NT2/D1 (cell line): ENCODE measurements at regions not wholly inside any gene's neighbourhood (a gene's known extent, or its start where the extent isn't known, plus 50 kb on each side); places are given as distances from the start of the nearest gene placed in this dataset.

Experiments used
- DNase-seq: peaks from one replicate; pipeline ENCODE4 v3.0.0-alpha.2; 2011; ENCODE audit warnings: low read depth, low spot score
- H3K27me3 ChIP-seq: 2 replicates; pipeline ENCODE4 v1.6.0; 2011; ENCODE audit warnings: mild to moderate bottlenecking; ENCODE audit not compliant: insufficient read length, insufficient read depth
- H3K36me3 ChIP-seq: 2 replicates; pipeline ENCODE4 v1.6.1; 2011; ENCODE audit warnings: mild to moderate bottlenecking, low read length, mixed read lengths; ENCODE audit not compliant: insufficient read depth, insufficient read length
- H3K4me1 ChIP-seq: 2 replicates; pipeline ENCODE4 v1.5.1; 2011; ENCODE audit not compliant: insufficient read depth, insufficient read length
- H3K4me3 ChIP-seq: 2 replicates; pipeline ENCODE4 v1.5.1; 2011; ENCODE audit warnings: low read depth; ENCODE audit not compliant: insufficient read length
- H3K9ac ChIP-seq: 2 replicates; pipeline ENCODE4 v1.6.0; 2011; ENCODE audit warnings: low read depth; ENCODE audit not compliant: insufficient read length
- H3K9me3 ChIP-seq: 2 replicates; pipeline ENCODE4 v1.5.1; 2011; ENCODE audit warnings: mild to moderate bottlenecking, low read length; ENCODE audit not compliant: insufficient read depth
- SUZ12 ChIP-seq: IDR thresholded peaks from 2 replicates; pipeline ENCODE4 v1.6.1; 2011; ENCODE audit not compliant: insufficient read length, insufficient read depth; ENCODE audit errors: extremely low read depth
- YY1 ChIP-seq: IDR thresholded peaks from 2 replicates; pipeline ENCODE4 v1.6.1; 2011; ENCODE audit not compliant: insufficient read length, insufficient read depth
- ZNF274 ChIP-seq: IDR thresholded peaks from 2 replicates; pipeline ENCODE4 v1.6.1; 2011; ENCODE audit warnings: mild to moderate bottlenecking, low read depth, low read length

DNA sequence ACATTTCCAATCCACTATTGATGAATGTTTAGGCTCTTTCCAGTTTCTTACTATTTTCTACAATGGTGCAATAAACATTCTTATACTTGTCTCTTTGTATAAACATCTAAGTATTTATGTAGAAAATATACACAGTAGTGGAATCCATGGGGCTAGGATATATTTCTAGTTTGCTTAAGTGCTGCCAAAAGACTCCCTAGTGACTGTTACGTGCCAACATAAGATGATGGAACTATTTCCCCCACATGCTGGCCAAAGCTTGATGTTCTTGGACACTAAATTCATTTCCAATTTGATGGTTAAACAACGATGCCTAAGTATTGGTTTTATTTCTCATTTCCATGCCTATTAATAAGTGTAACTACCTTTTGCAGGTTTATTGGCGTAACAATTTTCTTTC is 378.4 kb upstream of the HNRNPA3 start:
- no peak overlapping the region for H3K9ac ChIP-seq
- H3K4me1 ChIP-seq = no peaks in the 10 kb centered on the region
- H3K27me3 ChIP-seq = no peaks in the 10 kb centered on the region
- no peaks in the 10 kb centered on the region for H3K36me3 ChIP-seq
- no peak overlapping the region for H3K4me3 ChIP-seq
- no peaks in the 10 kb centered on the region for H3K9me3 ChIP-seq
- DNase-seq = no peak
- TF ChIP-seq ZNF274 (no peak), SUZ12 (no peak), YY1 (no peak)

DNA sequence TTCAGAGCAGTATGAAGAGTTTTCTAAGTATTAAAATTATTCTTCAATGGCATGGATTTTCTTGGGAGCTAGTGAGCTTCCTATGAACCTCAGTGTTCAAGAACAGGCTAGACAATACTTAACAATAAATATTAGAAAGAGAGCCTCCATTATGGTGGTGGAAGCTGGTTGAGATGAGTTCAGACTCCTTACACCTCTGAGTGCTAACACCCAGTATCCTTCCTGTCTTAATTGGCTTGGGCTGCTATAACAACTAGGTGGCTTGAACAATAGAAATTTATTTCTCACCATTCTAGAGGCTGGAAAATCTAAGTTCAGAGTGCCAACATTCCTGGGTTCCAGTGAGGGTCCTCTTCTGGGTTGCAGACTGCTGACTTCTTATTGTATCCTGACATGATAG is 369.4 kb upstream of the HNRNPA3 start:
- no peak for TF ChIP-seq ZNF274
- TF ChIP-seq YY1 = no peak
- TF ChIP-seq SUZ12 = no peak
- Histone ChIP-seq H3K27me3 (no peaks in the 10 kb centered on the region), H3K4me1 (no peaks in the 10 kb centered on the region), H3K9me3 (no peaks in the 10 kb centered on the region), H3K36me3 (no peaks in the 10 kb centered on the region), H3K4me3 (no peak overlapping the region), H3K9ac (no peak overlapping the region)
- no peak for DNase-seq

DNA sequence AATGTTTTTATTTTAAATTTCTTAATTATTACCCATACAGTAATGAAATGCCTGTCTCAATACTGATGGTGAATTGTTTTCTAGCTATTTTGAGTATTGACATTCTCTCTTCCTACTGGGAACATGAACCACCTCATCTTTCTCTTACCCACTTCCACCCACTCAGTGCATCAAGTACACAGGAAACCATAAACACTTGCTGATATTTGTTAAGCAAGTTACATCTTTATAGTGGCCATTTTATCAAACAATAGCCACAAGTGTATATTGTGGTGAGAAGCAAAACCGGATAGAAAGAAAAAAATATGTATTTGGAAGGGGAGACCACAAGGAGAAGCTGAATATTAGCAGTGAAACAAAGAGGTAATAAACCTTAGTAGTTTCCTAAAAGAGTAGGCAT is 368.1 kb upstream of the HNRNPA3 start:
- no peak overlapping the region for H3K9ac ChIP-seq
- H3K4me1 ChIP-seq = no peaks in the 10 kb centered on the region
- no peaks in the 10 kb centered on the region for H3K36me3 ChIP-seq
- no peak overlapping the region for H3K4me3 ChIP-seq
- no peaks in the 10 kb centered on the region for H3K9me3 ChIP-seq
- no peaks in the 10 kb centered on the region for H3K27me3 ChIP-seq
- TF ChIP-seq ZNF274 (no peak), YY1 (no peak), SUZ12 (no peak)
- no peak for DNase-seq

DNA sequence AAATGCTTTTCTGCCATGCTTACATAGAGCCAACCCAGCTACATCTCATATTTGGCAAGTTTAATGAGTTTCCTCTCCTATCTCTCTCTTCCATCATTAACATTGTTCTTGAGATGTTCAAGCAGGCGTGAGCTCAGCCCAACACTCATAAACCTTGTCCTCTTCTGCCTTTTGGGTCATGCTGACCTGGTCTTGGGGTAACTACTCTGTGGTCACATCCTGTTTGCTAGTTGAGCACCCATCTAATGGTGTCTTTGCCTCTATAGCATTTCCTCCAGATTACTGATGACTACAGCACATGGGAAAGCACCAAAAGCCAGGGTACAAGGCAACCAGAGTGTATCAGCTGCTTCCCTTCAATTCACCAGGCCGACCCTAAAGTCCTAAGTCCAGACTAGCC is 366.9 kb upstream of the HNRNPA3 start:
- Histone ChIP-seq H3K36me3 (no peaks in the 10 kb centered on the region), H3K4me1 (no peaks in the 10 kb centered on the region), H3K4me3 (no peak overlapping the region), H3K9me3 (no peaks in the 10 kb centered on the region), H3K9ac (no peak overlapping the region), H3K27me3 (no peaks in the 10 kb centered on the region)
- no peak for DNase-seq
- TF ChIP-seq SUZ12 = no peak
- no peak for TF ChIP-seq ZNF274
- TF ChIP-seq YY1 = no peak

DNA sequence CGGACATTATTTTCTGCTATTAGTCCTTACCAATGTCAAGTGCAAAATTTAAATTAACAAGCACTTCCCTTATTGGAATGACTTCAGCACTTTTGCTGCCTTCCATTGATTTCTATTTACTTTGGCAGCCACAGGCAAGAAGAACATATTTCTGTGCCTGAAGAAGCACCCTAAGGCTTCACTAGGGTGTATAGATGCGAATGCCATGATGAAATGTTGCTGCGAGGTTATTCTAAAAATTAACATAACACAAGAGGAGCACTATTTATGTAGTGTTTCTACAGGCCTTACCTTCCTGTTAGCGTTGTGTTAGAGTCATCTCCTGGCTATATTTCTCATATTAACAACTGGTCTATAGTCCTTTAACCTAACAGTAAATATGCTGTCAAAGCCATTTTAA is 365.0 kb upstream of the HNRNPA3 start:
- DNase-seq = no peak
- no peaks in the 10 kb centered on the region for H3K9me3 ChIP-seq
- no peak overlapping the region for H3K9ac ChIP-seq
- no peaks in the 10 kb centered on the region for H3K27me3 ChIP-seq
- TF ChIP-seq ZNF274 (no peak), YY1 (no peak), SUZ12 (no peak)
- no peaks in the 10 kb centered on the region for H3K36me3 ChIP-seq
- no peak overlapping the region for H3K4me3 ChIP-seq
- H3K4me1 ChIP-seq = no peaks in the 10 kb centered on the region

DNA sequence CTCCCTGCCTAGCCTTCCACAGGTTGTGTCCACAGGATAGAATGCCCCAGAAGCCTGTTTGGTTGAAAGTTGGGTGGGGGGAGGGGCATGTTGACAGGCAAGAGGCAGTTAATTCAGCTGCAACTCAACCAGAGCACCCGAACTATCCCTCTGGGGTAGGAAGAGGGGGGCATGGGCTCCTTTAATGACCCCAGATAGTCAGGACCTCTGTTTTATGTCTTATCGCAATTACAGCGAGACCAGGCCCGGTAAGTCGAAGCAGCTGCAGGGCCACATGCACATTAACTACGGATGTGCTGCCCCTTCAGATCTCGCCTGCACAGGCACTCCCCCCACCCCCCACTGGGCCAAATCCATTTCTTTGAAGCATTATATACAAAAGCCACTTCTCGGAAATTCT is 363.8 kb upstream of the HNRNPA3 start:
- Histone ChIP-seq H3K27me3 (no peaks in the 10 kb centered on the region), H3K36me3 (no peaks in the 10 kb centered on the region), H3K9me3 (no peaks in the 10 kb centered on the region), H3K4me1 (no peaks in the 10 kb centered on the region), H3K4me3 (no peak overlapping the region), H3K9ac (no peak overlapping the region)
- DNase-seq = no peak
- TF ChIP-seq YY1 (no peak), SUZ12 (no peak), ZNF274 (no peak)

DNA sequence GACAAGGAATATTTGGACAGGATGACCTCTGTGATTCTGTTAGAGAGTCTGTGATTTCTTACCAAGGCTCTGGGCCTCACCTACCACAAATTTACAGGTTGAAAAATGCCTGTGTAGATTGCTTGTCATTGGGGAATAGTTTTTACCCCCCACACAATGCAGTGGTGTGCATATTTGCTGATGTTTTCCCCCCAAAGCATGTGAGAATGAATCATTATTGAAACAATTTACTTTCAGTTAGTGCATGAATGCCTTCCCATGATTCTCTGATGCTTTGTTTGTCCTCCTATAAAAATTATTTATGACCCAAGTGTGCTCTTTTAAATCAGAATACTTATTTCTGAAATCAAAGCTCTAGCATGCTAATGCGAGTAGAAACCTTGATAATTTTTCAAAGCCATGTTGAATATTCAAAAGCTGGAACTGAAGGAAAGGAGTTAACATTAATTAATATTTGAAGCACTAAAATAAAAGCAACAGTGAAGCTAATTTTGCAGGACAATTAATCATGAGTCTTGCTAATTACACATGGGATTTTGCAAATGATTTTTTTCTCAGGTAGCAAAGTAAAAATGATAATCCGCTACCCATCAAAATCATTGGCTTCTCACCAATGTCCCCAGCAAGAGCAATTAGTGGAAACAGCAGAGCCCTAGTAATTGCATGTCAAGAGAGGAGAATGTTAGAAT is 361.2 kb upstream of the HNRNPA3 start:
- no peaks in the 10 kb centered on the region for H3K36me3 ChIP-seq
- no peaks in the 10 kb centered on the region for H3K27me3 ChIP-seq
- TF ChIP-seq YY1 = no peak
- no peak for TF ChIP-seq SUZ12
- TF ChIP-seq ZNF274 = no peak
- no peaks in the 10 kb centered on the region for H3K4me1 ChIP-seq
- no peak overlapping the region for H3K4me3 ChIP-seq
- DNase-seq = no peak
- H3K9me3 ChIP-seq = no peaks in the 10 kb centered on the region
- no peak overlapping the region for H3K9ac ChIP-seq

DNA sequence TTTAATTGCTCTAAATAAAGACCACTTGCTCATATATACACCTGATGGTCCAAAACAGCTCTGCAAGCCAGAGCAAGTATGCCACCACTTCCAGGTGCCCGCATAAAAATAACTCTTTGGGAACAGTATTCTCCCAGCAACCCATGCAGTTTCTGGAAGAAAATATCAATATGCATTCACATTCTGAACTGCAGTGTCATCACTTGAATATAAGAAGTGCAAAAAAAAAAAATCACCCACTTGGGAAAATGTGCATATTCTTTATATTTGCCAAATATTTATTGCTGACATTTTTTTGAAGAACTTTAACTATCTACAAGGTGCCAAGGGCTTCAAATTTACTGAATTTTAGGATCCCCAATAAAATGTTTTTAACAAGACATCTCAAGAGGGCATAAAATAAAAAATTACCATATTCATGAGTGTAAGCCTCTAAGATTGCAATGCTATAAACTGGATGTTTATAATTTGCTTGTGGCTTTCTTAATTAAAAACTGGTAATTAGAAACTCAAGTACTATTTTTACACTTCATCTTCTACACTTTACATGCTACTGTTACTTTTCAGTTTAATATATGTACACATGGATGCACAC is 360.6 kb upstream of the HNRNPA3 start:
- H3K9me3 ChIP-seq = no peaks in the 10 kb centered on the region
- no peaks in the 10 kb centered on the region for H3K4me1 ChIP-seq
- H3K9ac ChIP-seq = no peak overlapping the region
- no peak for TF ChIP-seq ZNF274
- TF ChIP-seq YY1 = no peak
- no peak for TF ChIP-seq SUZ12
- no peak for DNase-seq
- no peaks in the 10 kb centered on the region for H3K27me3 ChIP-seq
- no peaks in the 10 kb centered on the region for H3K36me3 ChIP-seq
- no peak overlapping the region for H3K4me3 ChIP-seq
